ENCODE measurements at regions not wholly inside any gene's neighbourhood (a gene's known extent, or its start where the extent isn't known, plus 50 kb on each side); places are given as distances from the start of the nearest gene placed in this dataset.

- TF ChIP-seq, protein P1, sequence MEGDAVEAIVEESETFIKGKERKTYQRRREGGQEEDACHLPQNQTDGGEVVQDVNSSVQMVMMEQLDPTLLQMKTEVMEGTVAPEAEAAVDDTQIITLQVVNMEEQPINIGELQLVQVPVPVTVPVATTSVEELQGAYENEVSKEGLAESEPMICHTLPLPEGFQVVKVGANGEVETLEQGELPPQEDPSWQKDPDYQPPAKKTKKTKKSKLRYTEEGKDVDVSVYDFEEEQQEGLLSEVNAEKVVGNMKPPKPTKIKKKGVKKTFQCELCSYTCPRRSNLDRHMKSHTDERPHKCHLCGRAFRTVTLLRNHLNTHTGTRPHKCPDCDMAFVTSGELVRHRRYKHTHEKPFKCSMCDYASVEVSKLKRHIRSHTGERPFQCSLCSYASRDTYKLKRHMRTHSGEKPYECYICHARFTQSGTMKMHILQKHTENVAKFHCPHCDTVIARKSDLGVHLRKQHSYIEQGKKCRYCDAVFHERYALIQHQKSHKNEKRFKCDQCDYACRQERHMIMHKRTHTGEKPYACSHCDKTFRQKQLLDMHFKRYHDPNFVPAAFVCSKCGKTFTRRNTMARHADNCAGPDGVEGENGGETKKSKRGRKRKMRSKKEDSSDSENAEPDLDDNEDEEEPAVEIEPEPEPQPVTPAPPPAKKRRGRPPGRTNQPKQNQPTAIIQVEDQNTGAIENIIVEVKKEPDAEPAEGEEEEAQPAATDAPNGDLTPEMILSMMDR (conservative IDR thresholded peaks at IDR 0.05): no peak
- no peak for TF ChIP-seq EZH2 (IDR thresholded peaks at IDR 0.05; ENCODE audit: low read depth)
Observed at GRCh38 chr7:114830952-114831351, 90.9 kb upstream of the MDFIC start.

All from PC-9 (cell line).